ENCODE measurements at regions not wholly inside any gene's neighbourhood (a gene's known extent, or its start where the extent isn't known, plus 50 kb on each side); places are given as distances from the start of the nearest gene placed in this dataset.

- no peak for TF ChIP-seq POLR2AphosphoS5 (IDR thresholded peaks at IDR 0.05; ENCODE audit: borderline replicate concordance, low read depth, low read length)
- TF ChIP-seq EZH2 (IDR thresholded peaks at IDR 0.05): no peak
- no peak for TF ChIP-seq FOXP2 (optimal IDR thresholded peaks at IDR 0.05; ENCODE audit: control extremely low read depth, extremely low read length, insufficient read depth)
Measured at GRCh38 chr5:174560861-174561260, 163.5 kb upstream of the MSX2 start.
